ENCODE measurements at regions not wholly inside any gene's neighbourhood (a gene's known extent, or its start where the extent isn't known, plus 50 kb on each side); places are given as distances from the start of the nearest gene placed in this dataset.

- no peak overlapping the region for H3K27ac Mint-ChIP-seq
- no peaks in the 10 kb centered on the region for H3K9me3 Mint-ChIP-seq
- H3K4me1 Mint-ChIP-seq (ENCODE audit: low read depth): no peaks in the 10 kb centered on the region
- H3K27me3 Mint-ChIP-seq (ENCODE audit: low read depth): no peaks in the 10 kb centered on the region
- H3K36me3 Mint-ChIP-seq (ENCODE audit: low read depth): peaks cover 12% of the 10 kb centered on the region
- H3K4me3 Mint-ChIP-seq: no peak overlapping the region
Observed at GRCh38 chr2:159853101-159853500, 55.1 kb upstream of the CD302 start.

- Mint-ChIP-seq H3K27ac (no peak overlapping the region), H3K27me3 (ENCODE audit: low read depth) (no peaks in the 10 kb centered on the region), H3K4me1 (ENCODE audit: low read depth) (no peaks in the 10 kb centered on the region), H3K36me3 (ENCODE audit: low read depth) (peaks cover 15% of the 10 kb centered on the region), H3K9me3 (no peaks in the 10 kb centered on the region), H3K4me3 (no peak overlapping the region)
Observed at GRCh38 chr2:159851941-159852340, 53.9 kb upstream of the CD302 start.

DNA sequence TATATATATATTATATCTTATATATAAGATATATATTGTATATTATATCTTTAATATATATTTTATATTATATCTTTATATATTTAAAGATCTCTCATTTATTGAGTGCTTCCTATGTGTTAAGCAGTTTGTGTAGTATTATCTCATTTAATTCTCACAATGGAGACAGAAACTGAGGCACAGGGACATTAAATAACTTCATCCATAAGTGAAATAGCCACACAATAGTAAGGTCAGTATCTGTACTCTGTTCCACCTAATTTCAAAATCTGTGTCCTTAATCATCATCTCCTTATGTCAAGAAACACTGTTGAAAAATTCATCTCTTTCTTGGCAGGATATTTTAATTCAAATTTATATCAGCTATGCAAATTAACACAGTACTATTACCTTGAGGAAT lies 52.8 kb upstream of the CD302 start:
- H3K27me3 Mint-ChIP-seq (ENCODE audit: low read depth): no peaks in the 10 kb centered on the region
- no peak overlapping the region for H3K4me3 Mint-ChIP-seq
- no peak overlapping the region for H3K27ac Mint-ChIP-seq
- no peaks in the 10 kb centered on the region for H3K9me3 Mint-ChIP-seq
- H3K36me3 Mint-ChIP-seq (ENCODE audit: low read depth): peaks cover 15% of the 10 kb centered on the region
- no peaks in the 10 kb centered on the region for H3K4me1 Mint-ChIP-seq (ENCODE audit: low read depth)

- Mint-ChIP-seq H3K4me3 (no peak overlapping the region), H3K27me3 (ENCODE audit: low read depth) (no peaks in the 10 kb centered on the region), H3K9me3 (no peaks in the 10 kb centered on the region), H3K36me3 (ENCODE audit: low read depth) (peaks cover 12% of the 10 kb centered on the region), H3K27ac (no peak overlapping the region), H3K4me1 (ENCODE audit: low read depth) (no peaks in the 10 kb centered on the region)
Observed at GRCh38 chr2:159849160-159849813, 51.3 kb upstream of the CD302 start.
